ENCODE measurements at regions not wholly inside any gene's neighbourhood (a gene's known extent, or its start where the extent isn't known, plus 50 kb on each side); places are given as distances from the start of the nearest gene placed in this dataset.
A peak's percentile ranks its signal among the peaks of the same experiment; 100 is the strongest.

GRCh38 chr21:21714426-21714825, 716.2 kb downstream of the NCAM2 start:
- no peak for DNase-seq (ENCODE audit: low read depth, low spot score)
- no peak overlapping the region for H3K4me3 ChIP-seq (ENCODE audit: low read length)

- no peak overlapping the region for H3K4me3 ChIP-seq (ENCODE audit: low read length)
- no peak for DNase-seq (ENCODE audit: low read depth, low spot score)
Observed at GRCh38 chr21:21715266-21715969, 717.2 kb downstream of the NCAM2 start.

DNA sequence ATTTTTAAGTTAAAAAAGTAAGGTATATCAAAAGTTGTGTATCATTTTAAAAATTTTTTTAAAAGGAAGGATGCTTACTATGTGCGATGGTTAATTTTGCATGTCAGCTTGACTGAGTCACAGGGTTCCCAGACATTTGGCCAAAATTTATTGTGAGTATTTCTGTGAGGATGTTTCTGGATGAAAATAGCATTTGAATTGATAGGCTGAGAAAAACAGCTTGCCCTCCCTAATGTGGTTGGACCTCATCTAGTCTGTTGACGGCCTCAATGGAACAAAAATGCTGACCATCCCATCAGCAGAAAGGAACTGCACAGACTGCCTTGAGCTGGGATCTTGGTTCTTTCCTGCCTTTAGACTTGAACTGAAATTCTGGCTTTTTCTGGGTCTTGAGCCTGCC, 724.5 kb downstream of the NCAM2 start:
- DNase-seq (ENCODE audit: low read depth, low spot score) = no peak
- no peak overlapping the region for H3K4me3 ChIP-seq (ENCODE audit: low read length)

- DNase-seq (ENCODE audit: low read depth, low spot score) = no peak
- no peak overlapping the region for H3K4me3 ChIP-seq (ENCODE audit: low read length)
Observed at GRCh38 chr21:21730512-21730911, 732.3 kb downstream of the NCAM2 start.

GRCh38 chr21:21731626-21732025, 733.4 kb downstream of the NCAM2 start:
- no peak for DNase-seq (ENCODE audit: low read depth, low spot score)

GRCh38 chr21:21734088-21734487, 735.9 kb downstream of the NCAM2 start:
- no peak overlapping the region for H3K4me3 ChIP-seq (ENCODE audit: low read length)
- no peak for DNase-seq (ENCODE audit: low read depth, low spot score)

More at GRCh38 chr21:21731626-21732025, 733.4 kb downstream of the NCAM2 start:
- no peak overlapping the region for H3K4me3 ChIP-seq (ENCODE audit: low read length)

- H3K4me3 ChIP-seq (ENCODE audit: low read length) = no peak overlapping the region
- DNase-seq (ENCODE audit: low read depth, low spot score) = no peak
Observed at GRCh38 chr21:21737186-21737585, 739.0 kb downstream of the NCAM2 start.

DNA sequence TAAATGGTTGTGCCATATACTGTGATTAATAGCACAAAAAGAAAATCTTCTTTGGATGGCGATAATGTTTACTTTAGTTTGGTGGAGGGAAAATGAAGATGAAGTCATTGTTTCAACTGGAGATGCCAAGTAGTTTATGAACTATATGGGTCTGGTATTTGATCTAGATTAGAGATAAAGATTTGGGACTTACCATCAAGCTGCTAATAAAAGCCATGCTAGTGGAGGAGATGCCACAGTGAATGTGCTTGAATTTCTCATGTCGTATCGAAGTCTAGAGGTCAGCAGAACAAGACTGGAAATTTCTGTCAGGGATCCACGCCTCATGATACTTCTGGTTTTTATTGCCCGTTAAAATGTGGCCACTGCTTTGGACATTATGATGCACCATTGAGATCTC, 742.0 kb downstream of the NCAM2 start:
- H3K4me3 ChIP-seq (ENCODE audit: low read length) = no peak overlapping the region
- no peak for DNase-seq (ENCODE audit: low read depth, low spot score)

DNA sequence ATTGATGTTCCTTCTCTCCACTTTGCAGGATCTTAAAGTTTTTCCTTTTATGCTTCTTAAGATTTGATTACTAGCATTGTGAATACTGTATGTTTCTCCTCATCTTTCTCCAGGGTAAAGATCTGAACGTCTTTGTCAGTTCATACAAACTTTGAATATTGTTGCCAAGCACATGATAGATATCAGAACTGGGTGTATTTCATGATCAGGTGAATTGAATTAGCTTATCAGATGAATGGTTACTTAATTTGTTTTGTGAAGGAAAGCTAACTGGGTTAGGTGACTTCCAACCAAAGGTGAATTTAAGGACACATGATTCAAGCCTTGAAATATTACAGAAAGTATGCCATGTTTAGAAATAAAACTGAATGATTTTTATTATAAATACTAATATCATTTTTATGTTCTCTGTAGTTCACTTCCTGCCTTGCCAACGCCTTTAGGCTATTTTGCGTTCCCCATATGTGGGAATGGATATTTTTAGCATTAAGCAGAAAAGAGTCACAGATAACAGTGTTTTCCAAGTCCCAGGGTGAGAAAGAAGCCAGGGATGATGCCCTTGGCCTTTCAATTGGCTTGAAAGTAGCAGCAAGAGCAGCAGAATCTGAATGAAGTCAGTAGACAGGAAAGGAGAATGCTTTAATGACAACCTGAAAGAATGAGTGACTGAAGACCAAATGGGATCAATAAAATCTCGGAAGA, 752.1 kb downstream of the NCAM2 start:
- H3K4me3 ChIP-seq (ENCODE audit: low read length) = no peak overlapping the region
- no peak for DNase-seq (ENCODE audit: low read depth, low spot score)

- no peak overlapping the region for H3K4me3 ChIP-seq (ENCODE audit: low read length)
- DNase-seq (ENCODE audit: low read depth, low spot score) = peak; percentile 16
Observed at GRCh38 chr21:21751286-21751685, 753.1 kb downstream of the NCAM2 start.

- DNase-seq (ENCODE audit: low read depth, low spot score) = no peak
- H3K4me3 ChIP-seq (ENCODE audit: low read length) = no peak overlapping the region
Observed at GRCh38 chr21:21762855-21763254, 764.6 kb downstream of the NCAM2 start.

GRCh38 chr21:21764281-21764680, 766.1 kb downstream of the NCAM2 start:
- no peak overlapping the region for H3K4me3 ChIP-seq (ENCODE audit: low read length)
- DNase-seq (ENCODE audit: low read depth, low spot score) = no peak

GRCh38 chr21:21767276-21767675, 769.1 kb downstream of the NCAM2 start:
- H3K4me3 ChIP-seq (ENCODE audit: low read length) = no peak overlapping the region
- no peak for DNase-seq (ENCODE audit: low read depth, low spot score)

GRCh38 chr21:21788591-21788990, 790.4 kb downstream of the NCAM2 start:
- no peak overlapping the region for H3K4me3 ChIP-seq (ENCODE audit: low read length)
- no peak for DNase-seq (ENCODE audit: low read depth, low spot score)

DNA sequence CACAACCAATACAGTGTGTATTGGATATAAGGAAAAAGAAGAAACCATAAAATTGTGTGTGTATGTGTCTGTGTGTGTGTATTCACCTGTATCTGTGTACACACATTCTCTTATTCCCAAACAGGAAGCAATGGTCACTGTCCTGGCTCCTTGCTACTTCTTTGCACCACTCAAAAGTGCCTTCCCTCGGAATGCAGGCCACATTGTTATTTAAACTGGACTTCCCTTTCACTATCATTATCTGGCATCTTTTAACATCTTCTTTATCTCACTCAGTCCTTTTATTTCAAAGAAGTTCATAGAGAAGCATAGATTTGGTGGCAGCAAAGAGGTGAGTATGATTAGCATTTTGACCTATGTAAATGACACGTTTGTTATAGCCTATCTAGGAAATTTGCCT, 803.7 kb downstream of the NCAM2 start:
- no peak overlapping the region for H3K4me3 ChIP-seq (ENCODE audit: low read length)
- DNase-seq (ENCODE audit: low read depth, low spot score) = no peak

- DNase-seq (ENCODE audit: low read depth, low spot score) = no peak
Observed at GRCh38 chr21:21806711-21807597, 808.7 kb downstream of the NCAM2 start.

DNA sequence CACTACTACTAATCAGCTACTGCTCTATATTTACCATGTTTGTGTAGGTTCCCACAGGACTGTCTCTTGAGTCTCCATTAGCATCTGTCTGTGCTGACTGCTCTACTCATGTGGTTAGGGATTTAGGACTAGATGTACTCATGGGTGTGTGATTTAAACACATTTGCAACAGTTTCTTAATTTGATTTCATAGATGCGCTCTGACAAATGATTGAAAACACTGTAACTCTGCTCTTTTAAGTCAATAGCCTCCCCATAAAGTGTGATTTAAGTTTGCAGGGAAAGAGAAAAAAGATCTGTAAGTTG, 809.3 kb downstream of the NCAM2 start:
- H3K4me3 ChIP-seq (ENCODE audit: low read length) = no peak overlapping the region
- no peak for DNase-seq (ENCODE audit: low read depth, low spot score)

More at GRCh38 chr21:21806711-21807597, 808.7 kb downstream of the NCAM2 start:
- no peak overlapping the region for H3K4me3 ChIP-seq (ENCODE audit: low read length)

DNA sequence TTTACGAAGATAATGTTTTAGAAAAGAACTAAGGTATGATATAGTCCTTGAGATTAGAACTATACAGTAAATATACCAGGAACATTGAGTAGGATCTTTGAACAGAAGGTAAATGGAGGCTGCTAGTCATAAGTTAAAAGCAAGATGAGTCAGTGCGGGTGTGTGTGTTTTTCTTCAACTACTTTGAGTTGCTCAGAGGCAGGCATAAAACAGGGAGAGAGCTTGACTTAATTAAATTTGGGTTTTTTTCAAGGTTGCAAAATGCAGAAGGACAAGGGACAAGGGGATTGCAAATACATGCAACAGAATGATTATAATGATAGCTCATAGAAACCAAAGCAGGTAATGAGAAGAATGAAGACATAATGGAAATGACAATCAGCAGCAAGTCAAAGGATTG, 815.1 kb downstream of the NCAM2 start:
- no peak overlapping the region for H3K4me3 ChIP-seq (ENCODE audit: low read length)
- DNase-seq (ENCODE audit: low read depth, low spot score) = no peak

DNA sequence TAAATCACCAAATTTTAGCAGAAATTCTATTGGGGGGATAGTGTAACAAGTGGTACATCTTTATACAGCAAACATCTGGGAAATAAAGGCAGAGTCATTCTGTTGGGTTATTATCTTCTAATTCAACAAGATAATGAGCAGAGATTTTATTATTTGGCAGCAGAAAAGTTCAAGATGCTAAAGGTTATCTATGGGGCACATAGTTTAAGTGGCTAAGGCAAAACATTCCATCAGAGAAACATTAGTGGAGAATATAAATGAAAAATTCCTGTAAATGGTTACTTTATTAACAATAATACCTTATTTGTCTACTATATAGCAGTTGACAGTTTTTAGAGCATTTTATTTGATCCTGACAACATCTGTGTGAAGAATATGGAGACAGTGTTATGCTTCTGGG, 815.7 kb downstream of the NCAM2 start:
- H3K4me3 ChIP-seq (ENCODE audit: low read length) = no peak overlapping the region
- DNase-seq (ENCODE audit: low read depth, low spot score) = no peak

GRCh38 chr21:21816778-21817177, 818.6 kb downstream of the NCAM2 start:
- H3K4me3 ChIP-seq (ENCODE audit: low read length) = no peak overlapping the region
- DNase-seq (ENCODE audit: low read depth, low spot score) = no peak

All from Jurkat, Clone E6-1 (cell line).